ENCODE measurements at regions not wholly inside any gene's neighbourhood (a gene's known extent, or its start where the extent isn't known, plus 50 kb on each side); places are given as distances from the start of the nearest gene placed in this dataset.

GRCh38 chr13:40261336-40261735 lies 405.1 kb downstream of the FOXO1 start:
- Histone ChIP-seq H3K27ac (ENCODE audit: low read depth, low read length) (no peak overlapping the region), H3K27me3 (ENCODE audit: insufficient read depth, low read length) (peaks cover 7% of the 10 kb centered on the region), H2AFZ (ENCODE audit: low read depth, low read length) (no peak overlapping the region), H4K20me1 (ENCODE audit: insufficient read depth, low read length) (no peaks in the 10 kb centered on the region), H3K9ac (ENCODE audit: low read length) (no peak overlapping the region), H3K9me3 (ENCODE audit: insufficient read depth, low read depth, low read length) (no peaks in the 10 kb centered on the region), H3K36me3 (ENCODE audit: insufficient read depth, low read length) (no peaks in the 10 kb centered on the region), H3K4me3 (ENCODE audit: insufficient read depth, low read depth, low read length) (no peak overlapping the region), H3K4me2 (ENCODE audit: low read length) (no peak overlapping the region), H3K4me1 (ENCODE audit: insufficient read depth, low read length) (no peaks in the 10 kb centered on the region), H3K79me2 (ENCODE audit: insufficient read depth, low read length) (no peaks in the 10 kb centered on the region)
- DNase-seq (ENCODE audit: low read depth): no peak
- H3K27ac Mint-ChIP-seq (ENCODE audit: unreplicated experiment): no peak overlapping the region
- H3K36me3 Mint-ChIP-seq (ENCODE audit: low read depth, unreplicated experiment): no peaks in the 10 kb centered on the region
- FAIRE-seq: no peak
- TF ChIP-seq CTCF (IDR thresholded peaks at IDR 0.05; ENCODE audit: insufficient read depth, low read depth, low read length): no peak
- TF ChIP-seq EZH2 (IDR thresholded peaks at IDR 0.05; ENCODE audit: insufficient read depth, low read length): no peak
- peaks cover 6% of the 10 kb centered on the region for H3K27me3 Mint-ChIP-seq (ENCODE audit: low read depth, unreplicated experiment)
- H3K9me3 Mint-ChIP-seq (ENCODE audit: unreplicated experiment): no peaks in the 10 kb centered on the region
- H3K4me3 Mint-ChIP-seq (ENCODE audit: unreplicated experiment): no peak overlapping the region
- H3K4me1 Mint-ChIP-seq (ENCODE audit: low read depth, unreplicated experiment): peaks cover 9% of the 10 kb centered on the region

GRCh38 chr13:40261947-40262346 lies 404.5 kb downstream of the FOXO1 start:
- peaks cover 6% of the 10 kb centered on the region for H3K27me3 Mint-ChIP-seq (ENCODE audit: low read depth, unreplicated experiment)
- FAIRE-seq: no peak
- Histone ChIP-seq H3K4me2 (ENCODE audit: low read length) (no peak overlapping the region), H3K79me2 (ENCODE audit: insufficient read depth, low read length) (no peaks in the 10 kb centered on the region), H4K20me1 (ENCODE audit: insufficient read depth, low read length) (no peaks in the 10 kb centered on the region), H3K27ac (ENCODE audit: low read depth, low read length) (no peak overlapping the region), H3K36me3 (ENCODE audit: insufficient read depth, low read length) (no peaks in the 10 kb centered on the region), H3K9ac (ENCODE audit: low read length) (no peak overlapping the region), H2AFZ (ENCODE audit: low read depth, low read length) (no peak overlapping the region), H3K9me3 (ENCODE audit: insufficient read depth, low read depth, low read length) (no peaks in the 10 kb centered on the region), H3K27me3 (ENCODE audit: insufficient read depth, low read length) (peaks cover 7% of the 10 kb centered on the region), H3K4me1 (ENCODE audit: insufficient read depth, low read length) (no peaks in the 10 kb centered on the region), H3K4me3 (ENCODE audit: insufficient read depth, low read depth, low read length) (no peak overlapping the region)
- no peak overlapping the region for H3K27ac Mint-ChIP-seq (ENCODE audit: unreplicated experiment)
- no peak for DNase-seq (ENCODE audit: low read depth)
- H3K4me1 Mint-ChIP-seq (ENCODE audit: low read depth, unreplicated experiment): peaks cover 9% of the 10 kb centered on the region
- no peaks in the 10 kb centered on the region for H3K9me3 Mint-ChIP-seq (ENCODE audit: unreplicated experiment)
- H3K4me3 Mint-ChIP-seq (ENCODE audit: unreplicated experiment): no peak overlapping the region
- H3K36me3 Mint-ChIP-seq (ENCODE audit: low read depth, unreplicated experiment): no peaks in the 10 kb centered on the region
- TF ChIP-seq EZH2 (IDR thresholded peaks at IDR 0.05; ENCODE audit: insufficient read depth, low read length) (no peak), CTCF (IDR thresholded peaks at IDR 0.05; ENCODE audit: insufficient read depth, low read depth, low read length) (no peak)

- H3K9ac ChIP-seq (ENCODE audit: low read length): no peak overlapping the region
- H3K27me3 ChIP-seq (ENCODE audit: insufficient read depth, low read length): peaks cover 6% of the 10 kb centered on the region
- no peak overlapping the region for H3K27ac Mint-ChIP-seq (ENCODE audit: unreplicated experiment)
- H3K4me3 ChIP-seq (ENCODE audit: insufficient read depth, low read depth, low read length): no peak overlapping the region
- no peaks in the 10 kb centered on the region for H3K9me3 Mint-ChIP-seq (ENCODE audit: unreplicated experiment)
- no peak overlapping the region for H3K4me2 ChIP-seq (ENCODE audit: low read length)
- H3K27me3 Mint-ChIP-seq (ENCODE audit: low read depth, unreplicated experiment): peaks cover 5% of the 10 kb centered on the region
- no peaks in the 10 kb centered on the region for H3K9me3 ChIP-seq (ENCODE audit: insufficient read depth, low read depth, low read length)
- no peaks in the 10 kb centered on the region for H3K36me3 Mint-ChIP-seq (ENCODE audit: low read depth, unreplicated experiment)
- TF ChIP-seq EZH2 (IDR thresholded peaks at IDR 0.05; ENCODE audit: insufficient read depth, low read length): no peak
- no peak for TF ChIP-seq CTCF (IDR thresholded peaks at IDR 0.05; ENCODE audit: insufficient read depth, low read depth, low read length)
- H3K27ac ChIP-seq (ENCODE audit: low read depth, low read length): no peak overlapping the region
- DNase-seq (ENCODE audit: low read depth) (no peak), FAIRE-seq (no peak)
- no peaks in the 10 kb centered on the region for H3K79me2 ChIP-seq (ENCODE audit: insufficient read depth, low read length)
- H4K20me1 ChIP-seq (ENCODE audit: insufficient read depth, low read length): no peaks in the 10 kb centered on the region
- H3K36me3 ChIP-seq (ENCODE audit: insufficient read depth, low read length): no peaks in the 10 kb centered on the region
- H3K4me1 Mint-ChIP-seq (ENCODE audit: low read depth, unreplicated experiment): peaks cover 16% of the 10 kb centered on the region
- H3K4me3 Mint-ChIP-seq (ENCODE audit: unreplicated experiment): no peak overlapping the region
- peaks cover 17% of the 10 kb centered on the region for H3K4me1 ChIP-seq (ENCODE audit: insufficient read depth, low read length)
- H2AFZ ChIP-seq (ENCODE audit: low read depth, low read length): no peak overlapping the region
Measured at GRCh38 chr13:40269086-40269485, 397.4 kb downstream of the FOXO1 start.

Data from astrocyte (in vitro differentiated cells and primary cell).